GM04504 (cell line): ENCODE measurements at regions not wholly inside any gene's neighbourhood (a gene's known extent, or its start where the extent isn't known, plus 50 kb on each side); places are given as distances from the start of the nearest gene placed in this dataset.

ENCODE experiments used
- DNase-seq: peaks from one replicate; pipeline ENCODE4 v3.0.0-alpha.2; 2012; ENCODE audit warnings: low read depth

DNA sequence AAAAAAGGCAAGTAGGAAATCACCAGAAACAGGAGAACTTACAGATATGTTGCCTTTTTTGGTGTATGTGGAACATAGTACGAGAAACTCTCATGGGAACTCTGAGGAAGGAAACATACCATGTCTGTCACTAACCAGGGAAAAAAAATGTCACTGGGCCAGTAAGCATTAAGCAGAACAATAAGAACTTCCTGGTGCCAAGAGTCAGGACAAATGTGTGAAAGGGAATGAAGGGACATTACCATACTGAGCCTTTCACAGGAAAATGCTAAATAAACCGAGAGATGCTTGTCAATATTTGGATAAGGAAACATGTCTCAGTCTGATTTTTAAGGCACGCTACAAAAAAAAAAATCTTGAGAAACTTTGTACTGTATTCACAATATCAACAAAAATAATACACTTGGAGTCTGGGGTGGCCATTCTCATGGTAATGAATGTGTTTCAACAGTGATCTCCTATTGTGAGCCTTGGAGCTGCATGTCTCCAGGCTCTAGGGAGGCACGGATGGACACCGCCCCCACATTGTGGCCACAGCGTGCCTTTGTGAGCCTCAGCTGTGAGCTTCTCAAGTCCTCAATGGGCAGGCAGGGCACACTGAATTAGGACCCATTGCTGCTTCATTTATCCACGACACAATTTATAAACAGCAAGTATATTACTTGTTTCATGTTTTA, 113.0 kb upstream of the ARGLU1 start:
- no peak for DNase-seq

DNA sequence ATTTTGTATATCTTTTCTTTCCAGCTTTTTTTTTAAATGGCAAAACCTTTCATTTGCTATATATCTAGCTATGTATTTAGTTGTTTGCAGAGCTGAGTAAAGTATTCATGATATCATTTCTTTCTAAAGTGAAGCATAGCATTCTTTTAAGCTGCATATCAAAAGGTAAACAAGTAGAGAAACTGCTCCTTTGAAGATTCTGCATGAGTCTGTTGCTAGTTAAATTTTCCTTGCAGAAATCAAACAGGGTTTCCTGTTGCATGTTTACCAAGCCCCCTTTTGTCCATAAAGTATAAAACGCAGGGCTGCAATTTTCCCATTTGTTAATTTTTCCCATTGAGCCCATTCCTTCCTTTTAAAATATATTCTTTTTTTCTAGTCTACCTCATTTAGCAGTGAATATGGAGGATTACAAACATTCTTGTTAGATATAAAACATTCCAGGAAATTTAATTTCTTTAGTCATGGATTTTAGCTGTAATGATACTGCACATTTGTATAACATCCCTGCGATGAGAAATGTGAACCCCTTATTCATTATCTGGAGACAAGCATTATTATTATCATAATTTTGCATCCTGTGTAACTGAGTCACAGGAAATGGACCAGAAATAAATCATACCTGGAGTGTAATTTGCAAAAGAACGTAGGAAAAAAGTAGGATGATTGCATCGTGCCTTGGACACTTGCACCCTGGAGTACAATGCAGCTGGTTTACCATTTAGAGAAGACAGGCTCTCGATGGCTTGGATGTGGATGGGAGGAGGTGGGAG, 110.9 kb upstream of the ARGLU1 start:
- DNase-seq = no peak

DNA sequence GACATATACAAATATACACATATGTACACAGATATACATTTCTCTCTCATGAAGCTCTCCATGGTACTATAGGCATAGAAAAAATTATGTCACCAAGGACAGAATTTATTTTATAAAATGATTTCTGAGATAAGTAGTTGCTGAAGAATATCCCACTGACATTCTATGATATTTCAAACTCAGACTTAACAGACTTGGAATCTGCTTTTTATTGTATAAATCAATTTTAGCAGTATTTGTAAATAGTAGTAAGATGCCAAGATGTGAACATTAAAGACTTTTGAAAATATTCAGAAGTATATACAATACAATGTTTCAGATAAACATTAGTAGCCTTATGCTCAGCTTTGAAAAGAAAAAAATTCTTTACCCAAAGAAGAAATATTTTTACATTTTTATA, 107.4 kb upstream of the ARGLU1 start:
- no peak for DNase-seq

DNA sequence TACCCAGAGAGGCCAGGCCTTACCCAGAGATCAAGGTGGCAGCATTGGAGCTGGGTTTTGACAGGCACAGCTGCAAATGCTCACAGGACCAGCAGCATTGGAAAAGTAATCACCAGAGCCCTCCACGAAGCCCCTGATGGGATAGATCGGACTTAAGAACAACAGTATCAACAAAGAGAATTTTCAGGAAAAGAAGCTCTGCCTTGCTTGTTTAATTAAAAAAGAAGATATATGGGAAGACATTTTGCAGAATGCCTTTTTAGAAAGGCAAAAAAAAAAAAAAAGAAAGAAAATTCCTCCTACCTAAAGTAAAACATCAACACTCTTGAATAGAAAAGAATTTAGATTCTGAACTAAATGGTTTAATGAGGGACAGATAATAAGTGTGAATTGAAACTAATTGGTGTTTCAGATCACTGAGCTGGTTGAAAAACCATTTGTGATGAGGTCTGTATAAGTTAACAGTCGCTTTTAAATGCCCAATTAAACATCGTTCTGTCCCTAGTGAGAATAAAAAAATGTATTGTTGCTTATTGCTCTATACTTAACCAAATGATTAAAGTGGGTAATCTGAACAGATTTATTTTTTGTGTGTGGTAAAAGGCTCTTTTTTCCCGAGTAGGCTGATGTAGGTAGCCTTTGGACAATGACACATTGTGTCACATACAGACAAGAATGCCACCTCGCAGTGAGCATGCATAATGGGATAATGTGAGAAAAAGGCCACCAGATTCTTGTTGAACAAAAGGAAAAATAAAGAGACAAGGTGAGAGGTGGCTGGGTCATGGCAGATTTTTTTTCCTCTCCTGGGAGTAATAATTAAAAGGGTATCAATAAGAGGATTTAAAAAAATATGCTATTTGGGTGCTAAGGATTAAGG, 93.0 kb upstream of the ARGLU1 start:
- DNase-seq = no peak

DNA sequence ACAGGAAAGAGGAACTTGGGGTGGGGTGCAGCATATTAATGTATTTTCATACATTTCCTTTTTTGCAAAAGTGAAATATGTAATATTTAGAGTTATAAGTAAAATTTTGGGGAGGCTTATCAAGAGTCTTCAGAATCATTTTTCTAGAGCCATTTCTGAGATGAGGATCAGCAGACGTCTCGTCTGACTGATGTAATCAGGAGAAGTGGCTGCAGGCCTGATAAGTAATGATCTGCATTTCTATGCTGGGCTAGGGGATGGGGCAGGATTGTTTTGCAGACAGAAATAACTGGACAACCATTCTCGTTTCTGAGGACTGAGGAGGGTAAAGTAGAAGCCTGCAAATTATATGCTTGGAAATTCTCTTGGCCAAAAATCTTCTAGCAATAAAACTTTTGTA, 89.2 kb upstream of the ARGLU1 start:
- DNase-seq = no peak

DNA sequence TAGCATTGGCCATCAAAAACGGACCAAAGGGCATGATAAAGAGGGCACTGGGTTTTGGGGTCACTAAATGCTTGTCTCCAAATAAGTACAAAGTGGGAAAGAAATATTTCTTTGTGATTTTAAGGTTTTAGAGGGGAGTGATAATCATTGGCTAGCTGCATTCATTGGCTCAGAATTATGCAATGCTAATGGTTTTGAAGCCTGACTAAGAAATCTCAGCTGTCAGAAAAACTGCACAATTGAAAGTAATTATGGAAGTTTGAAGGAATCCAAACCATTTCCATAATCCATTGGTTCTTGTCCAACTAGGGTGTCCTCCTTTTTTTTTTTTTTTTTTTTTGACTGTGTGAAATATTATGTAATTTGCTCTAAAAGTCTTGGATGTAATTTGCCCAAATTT, 88.2 kb upstream of the ARGLU1 start:
- no peak for DNase-seq

DNA sequence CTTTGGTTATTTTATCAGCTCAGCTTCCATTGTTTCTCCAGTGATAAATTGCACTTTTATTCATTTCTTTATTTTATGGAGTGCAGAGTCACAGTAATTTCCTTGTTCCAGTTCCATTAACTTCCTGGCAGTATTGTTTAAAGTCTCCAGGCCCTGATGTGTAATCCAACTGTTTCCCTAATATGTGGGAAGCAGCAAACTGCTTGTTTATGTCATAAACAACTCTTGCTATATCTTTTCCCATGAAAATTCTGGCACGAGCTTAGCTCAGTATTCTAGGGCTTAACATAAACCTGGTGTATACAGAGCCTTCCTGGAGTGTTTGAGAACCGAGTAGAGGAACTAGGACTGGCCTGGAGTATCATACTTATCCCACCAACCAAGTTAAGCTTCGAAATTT, 83.5 kb upstream of the ARGLU1 start:
- DNase-seq = no peak

DNA sequence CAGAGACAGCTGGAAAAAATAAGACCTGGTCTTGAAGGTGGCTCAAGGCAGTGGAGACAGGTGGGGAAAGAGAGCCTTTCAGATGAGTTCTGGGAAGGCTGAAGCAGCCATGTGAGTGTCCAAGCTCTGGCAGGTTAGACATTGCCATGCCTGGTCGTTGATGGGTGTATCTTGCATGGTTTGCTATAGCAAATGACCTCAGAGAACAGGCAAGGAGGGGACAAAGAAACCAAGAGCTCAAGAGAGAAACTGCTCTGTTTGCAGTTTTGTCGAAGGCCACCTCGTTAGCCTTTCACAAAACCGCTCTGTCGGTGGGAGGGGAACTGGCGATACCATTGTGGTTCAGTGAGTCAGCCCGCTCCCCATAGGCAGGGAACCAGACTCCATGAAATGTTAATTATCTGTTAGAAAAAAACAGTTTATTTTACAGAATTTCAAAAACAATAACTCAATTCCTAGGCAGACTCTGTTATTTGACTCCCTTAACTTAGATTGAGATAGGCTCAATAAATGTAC, 82.8 kb upstream of the ARGLU1 start:
- DNase-seq = no peak

DNA sequence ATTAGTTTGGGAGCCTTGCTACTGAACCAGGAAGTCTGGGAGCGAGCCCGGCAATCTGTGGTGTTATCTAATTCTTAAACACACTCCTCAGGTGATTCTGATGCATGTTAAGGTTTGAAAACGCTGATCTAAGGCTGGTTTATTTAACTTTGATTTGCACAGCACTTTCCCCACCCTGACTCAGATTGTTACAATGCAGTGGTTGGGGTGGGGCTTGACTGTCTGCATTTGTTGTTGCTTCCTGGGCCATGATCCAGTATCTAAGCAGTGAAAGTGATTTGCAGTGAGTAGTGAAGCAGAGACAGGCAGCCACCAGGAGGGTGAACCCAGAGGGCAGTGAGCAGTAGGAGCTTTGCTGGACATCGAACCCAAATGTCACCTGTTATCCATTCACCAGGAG, 81.6 kb upstream of the ARGLU1 start:
- DNase-seq = no peak

DNA sequence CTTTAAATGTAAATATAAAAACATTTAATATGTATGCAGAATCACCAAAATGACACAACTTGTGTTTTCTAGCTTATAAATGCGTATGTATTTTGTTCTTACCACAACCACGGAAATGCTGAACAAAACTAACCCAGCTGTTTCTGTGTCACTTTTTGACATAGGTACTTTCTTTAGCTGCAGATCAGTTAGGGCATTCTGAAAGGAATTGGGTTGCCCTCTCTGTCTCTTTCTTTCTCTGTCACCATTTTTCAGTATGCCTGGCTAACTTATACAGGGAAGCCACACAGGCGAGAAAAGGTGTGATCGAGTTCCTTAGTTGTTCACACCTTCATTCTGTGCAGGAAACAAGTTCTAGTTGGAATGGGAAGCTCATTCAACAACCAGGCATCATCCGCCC, 72.6 kb upstream of the ARGLU1 start:
- DNase-seq = no peak

DNA sequence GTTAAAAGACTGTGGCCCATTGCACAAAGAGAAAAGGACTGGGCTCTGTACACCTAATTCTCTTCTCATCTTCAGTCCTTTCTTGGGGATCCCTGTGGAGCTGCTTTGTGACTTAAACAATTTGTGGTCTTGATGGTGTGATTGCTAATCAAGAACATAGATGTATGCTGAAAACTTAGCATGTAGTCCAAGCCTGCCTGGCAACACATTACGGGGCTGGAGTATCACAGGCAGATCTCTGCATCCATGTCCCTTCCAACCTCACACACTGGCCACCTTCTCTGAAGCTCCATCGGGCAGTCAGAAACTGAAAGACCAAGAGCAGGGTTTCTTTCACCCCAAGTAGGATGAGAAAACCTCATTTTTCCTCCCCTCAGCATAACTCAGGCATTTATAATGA, 69.6 kb upstream of the ARGLU1 start:
- no peak for DNase-seq

DNA sequence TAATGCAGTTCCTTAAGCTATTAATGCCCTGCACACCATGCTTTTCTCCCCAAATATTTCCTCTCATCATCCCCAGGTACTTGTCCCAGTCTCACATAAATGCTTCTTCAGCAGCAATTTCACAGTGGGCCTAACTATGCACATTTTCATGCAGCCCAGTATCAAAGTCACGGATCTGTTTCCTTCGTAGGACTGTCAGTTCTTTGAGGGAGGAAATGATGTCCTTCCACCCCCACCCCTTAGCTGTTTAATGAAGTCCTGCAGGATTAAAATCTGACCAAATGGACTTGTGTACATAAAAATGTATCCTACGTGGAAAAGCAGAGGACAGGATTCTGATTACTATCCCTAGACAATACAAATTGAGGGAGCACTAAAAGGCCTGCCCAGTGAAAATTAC, 68.6 kb upstream of the ARGLU1 start:
- no peak for DNase-seq

DNA sequence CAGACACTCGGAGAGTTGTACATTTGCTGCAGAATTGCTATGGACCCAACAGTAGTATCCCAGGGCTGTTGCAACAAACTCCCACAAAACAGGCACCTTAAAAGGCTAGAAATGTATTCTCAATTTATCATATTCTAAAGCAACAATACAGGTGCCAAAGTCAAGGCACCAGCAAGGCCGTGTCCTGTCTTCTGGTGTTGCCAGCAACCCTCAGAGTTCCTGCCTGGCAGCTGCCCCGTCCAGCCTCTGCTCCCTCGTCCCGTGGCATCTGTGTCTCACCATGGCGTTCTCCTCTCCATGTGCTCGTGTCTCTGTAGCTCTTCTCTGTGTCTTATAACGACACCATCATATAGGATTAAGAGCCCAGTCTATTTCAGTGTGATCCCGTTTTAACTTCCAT, 67.7 kb upstream of the ARGLU1 start:
- no peak for DNase-seq

DNA sequence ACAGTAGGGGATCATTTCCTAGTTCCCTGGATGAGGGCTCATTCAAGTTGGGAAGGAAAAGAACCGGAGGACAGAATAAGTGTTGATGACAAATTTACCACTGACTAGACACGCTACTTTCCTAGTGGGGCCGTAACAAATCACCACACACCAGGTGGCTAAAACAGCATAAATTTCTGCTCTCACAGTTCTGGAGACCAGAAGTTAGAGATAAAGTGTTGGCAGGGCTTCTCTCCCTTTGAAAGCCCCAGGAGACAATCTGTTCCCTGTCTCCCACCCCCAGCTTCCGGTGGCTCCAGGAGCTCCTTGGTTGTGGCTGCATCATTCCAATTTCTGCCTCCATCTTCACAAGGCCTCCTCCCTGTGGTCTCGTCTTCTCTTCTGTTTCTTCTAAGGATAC, 65.4 kb upstream of the ARGLU1 start:
- no peak for DNase-seq

DNA sequence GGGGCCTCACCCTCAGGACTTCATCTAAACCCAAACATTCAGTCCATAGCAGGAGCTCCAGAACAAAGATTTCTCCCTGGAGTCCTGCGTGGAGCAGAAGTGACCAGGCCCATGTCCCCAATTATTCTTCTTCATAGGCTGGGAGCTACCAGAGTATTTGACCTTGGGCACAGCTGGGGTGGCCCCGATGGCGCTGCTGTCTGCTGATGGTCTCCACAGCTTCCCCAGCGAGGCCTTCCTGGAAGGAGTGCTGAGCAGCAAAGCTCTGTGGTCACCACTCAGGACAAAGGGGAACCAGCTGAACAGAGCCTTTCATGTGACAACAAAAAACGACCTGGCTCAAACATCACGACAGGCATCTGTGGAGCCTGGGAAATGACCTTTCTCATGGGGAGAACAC, 62.7 kb upstream of the ARGLU1 start:
- DNase-seq = no peak

DNA sequence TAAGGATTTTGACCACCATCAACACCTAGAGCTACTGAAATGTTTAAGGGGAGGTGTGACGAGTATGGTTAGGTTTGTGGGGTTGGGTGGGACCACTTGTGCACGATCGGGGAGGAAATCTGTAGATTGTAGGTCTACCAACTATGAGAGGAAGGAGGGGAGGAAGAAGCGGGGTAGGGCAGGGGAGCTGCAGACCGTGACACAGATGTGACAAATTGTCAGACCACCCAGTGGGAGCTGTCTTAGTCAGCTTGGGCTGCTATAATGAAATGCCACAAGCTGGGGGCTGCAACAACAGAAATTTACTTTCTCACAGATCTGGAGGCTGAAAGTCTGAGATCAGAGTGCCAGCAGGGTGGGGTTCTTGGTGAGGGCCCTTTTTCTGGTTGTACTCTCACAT, 62.2 kb upstream of the ARGLU1 start:
- DNase-seq = no peak

DNA sequence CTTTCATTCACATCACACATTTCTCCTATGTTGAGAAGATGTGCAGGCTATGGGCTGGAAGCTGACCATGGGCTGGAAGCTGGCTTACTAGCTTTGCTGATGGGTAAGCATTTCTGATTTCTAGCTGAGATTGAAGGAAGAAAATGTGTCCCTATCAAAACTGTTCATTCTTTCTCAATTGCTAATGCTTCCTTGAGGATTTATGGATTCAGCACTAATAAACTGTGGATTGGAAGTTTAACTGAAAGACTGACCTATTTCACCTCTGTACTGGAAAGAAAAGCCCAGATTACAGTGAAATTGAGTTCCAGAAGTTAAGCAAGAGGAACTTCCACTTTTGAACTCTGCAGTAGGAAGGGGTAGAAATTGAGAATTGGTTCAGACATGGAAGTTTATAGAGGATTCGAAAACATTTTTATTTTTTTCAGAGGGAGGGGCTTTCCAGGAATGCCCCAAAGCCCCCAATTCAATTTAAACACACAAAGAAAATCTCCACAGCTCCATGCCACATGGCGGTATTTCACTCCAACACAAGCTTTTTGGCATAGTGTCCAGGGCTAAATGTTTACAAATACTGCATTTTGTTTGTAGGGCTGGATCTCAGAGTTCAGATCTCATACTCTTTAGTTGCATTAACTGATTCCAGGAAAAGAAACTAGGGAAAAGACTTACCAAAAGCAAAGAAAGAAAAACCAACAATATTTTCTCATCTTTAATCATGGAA, 61.2 kb upstream of the ARGLU1 start:
- DNase-seq = no peak

DNA sequence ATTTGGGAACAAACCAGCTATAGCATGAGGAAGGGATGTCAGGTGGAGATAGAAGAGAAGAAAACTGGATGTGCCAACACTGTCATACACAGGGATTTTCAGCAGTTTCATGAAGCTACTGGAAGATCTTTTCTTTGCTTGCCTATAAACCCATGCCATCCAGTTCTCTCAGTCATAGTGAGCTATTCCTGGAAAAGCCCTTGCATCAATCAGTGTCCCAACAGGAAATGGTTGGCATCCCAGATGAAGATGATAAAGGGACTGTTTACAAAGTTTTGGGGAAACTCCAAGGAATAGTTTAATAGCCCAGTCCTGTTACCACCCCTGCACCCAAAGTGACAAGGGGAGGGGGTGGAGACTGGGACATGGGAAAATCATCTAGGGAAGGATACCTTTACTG, 58.5 kb upstream of the ARGLU1 start:
- DNase-seq = no peak

DNA sequence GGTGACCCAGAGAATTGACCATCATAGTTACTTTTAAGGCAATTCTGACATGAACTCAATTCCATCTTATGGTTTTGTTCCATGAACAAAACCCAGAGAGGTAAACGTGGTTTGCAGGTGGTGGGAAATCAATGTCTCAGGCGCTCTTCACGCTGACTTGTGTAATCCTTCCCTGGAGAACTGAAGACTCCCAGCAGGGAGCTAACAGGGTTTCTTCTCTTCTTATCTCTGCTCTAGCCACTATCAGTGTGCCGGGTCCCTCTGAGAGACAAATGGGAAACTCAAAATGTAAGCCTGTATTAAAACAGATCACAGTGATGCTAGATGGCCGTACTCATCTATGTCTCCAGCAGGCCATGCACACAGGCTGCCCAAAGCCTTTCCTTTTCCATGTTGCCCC, 57.6 kb upstream of the ARGLU1 start:
- no peak for DNase-seq

DNA sequence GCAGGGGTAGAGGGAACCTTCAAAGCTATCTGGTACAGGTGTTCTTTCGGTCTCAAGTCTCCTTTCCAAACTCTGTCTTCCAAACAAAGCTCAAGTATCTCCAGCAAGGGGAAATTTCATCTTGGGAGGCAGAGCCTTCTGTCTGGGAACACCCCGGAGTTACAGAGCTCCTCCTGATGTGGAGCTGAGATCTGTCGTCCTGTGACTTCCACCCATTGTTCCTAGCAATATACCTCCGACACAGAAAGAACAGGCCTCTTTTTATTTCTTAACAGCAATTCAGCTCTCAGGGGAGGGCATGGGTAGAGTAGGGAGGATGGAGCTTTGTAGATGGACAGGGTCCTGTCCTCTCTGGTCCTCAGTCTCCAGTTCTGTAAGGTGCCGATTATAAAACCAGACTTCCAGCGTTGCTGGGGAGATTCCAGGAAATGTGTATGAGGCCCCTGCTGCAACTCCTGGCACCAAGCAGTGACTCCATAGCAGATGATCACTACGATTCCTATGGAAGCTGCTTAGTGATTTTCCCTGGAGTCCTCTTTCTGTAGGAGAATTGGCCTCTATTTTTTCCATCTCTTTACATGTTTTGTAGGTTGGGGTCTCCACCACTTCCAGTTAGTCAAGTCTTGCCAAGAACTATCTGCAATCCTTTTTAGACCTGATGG, 56.0 kb upstream of the ARGLU1 start:
- no peak for DNase-seq

DNA sequence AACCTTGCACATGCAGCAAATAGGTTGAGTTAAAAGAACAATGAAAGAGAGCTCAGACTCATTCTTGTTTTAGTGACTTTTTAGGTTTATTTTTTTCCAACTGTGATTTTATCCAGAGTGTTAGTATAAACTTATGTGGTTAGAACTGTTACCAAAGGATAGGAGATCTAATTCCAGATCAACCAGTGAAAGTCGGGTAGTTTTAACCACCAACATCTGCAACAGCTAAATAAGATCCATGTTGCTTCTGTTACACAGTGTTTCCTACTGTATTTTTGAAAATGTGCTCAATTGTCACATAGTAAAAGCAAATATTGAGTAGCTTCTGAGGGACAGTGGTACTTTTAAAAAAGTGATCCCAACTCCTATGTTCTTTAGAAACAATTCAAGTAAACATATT, 53.9 kb upstream of the ARGLU1 start:
- DNase-seq = no peak
